PC-3 (cell line): ENCODE measurements at regions not wholly inside any gene's neighbourhood (a gene's known extent, or its start where the extent isn't known, plus 50 kb on each side); places are given as distances from the start of the nearest gene placed in this dataset.

ENCODE experiments used
- ATAC-seq: fragments of 200-7000 bp; cut with Tn5 transposase; 2 replicates; pipeline ENCODE4 v1.9.1; 2020; ENCODE audit warnings: mild to moderate bottlenecking, moderate library complexity
- BruUV-seq: library from RNA; stranded (reverse); fragments of 400-500 nt; replicated peaks from 2 replicates; lab custom pipeline; 2021; lab: Mats Ljungman, UMichigan
- CTCF ChIA-PET: fragments of 300-600 bp; sonication (Branson Sonifier 250); formaldehyde crosslinking; loops from one replicate; lab custom pipeline; 2022; ENCODE audit warnings: antibody characterized with exemption; lab: Charles Lee
- POLR2A ChIA-PET: fragments of 300-600 bp; sonication (Branson Sonifier 250); formaldehyde crosslinking; loops from one replicate; lab custom pipeline; 2022; ENCODE audit warnings: antibody characterized with exemption; ENCODE audit not compliant: unreplicated experiment; lab: Charles Lee
- DNase-seq: peaks from one replicate; pipeline ENCODE4 v3.0.0-alpha.2; 2015
- H2AFZ ChIP-seq: fragments of 300-600 bp; sonication (generic); 2 replicates; pipeline ENCODE4 v1.6.0; 2016; ENCODE audit warnings: antibody characterized with exemption, low read length
- H3F3A ChIP-seq: fragments of 300-600 bp; sonication (generic); one replicate; pipeline ENCODE4 v1.6.0; 2017; ENCODE audit warnings: antibody characterized with exemption, low read length, control low read depth, mild to moderate bottlenecking; ENCODE audit not compliant: unreplicated experiment
- H3K27ac ChIP-seq: fragments of 300-600 bp; sonication (generic); 2 replicates; pipeline ENCODE4 v1.5.1; 2016; ENCODE audit warnings: mild to moderate bottlenecking, low read length
- H3K27me3 ChIP-seq: fragments of 300-600 bp; sonication (generic); 2 replicates; pipeline ENCODE4 v1.6.1; 2016; ENCODE audit warnings: low read length, mixed read lengths
- H3K36me3 ChIP-seq: fragments of 300-600 bp; sonication (generic); 2 replicates; pipeline ENCODE4 v1.6.1; 2016; ENCODE audit warnings: low read depth, mixed run types, low read length, mixed read lengths
- H3K4me1 ChIP-seq: fragments of 300-600 bp; sonication (generic); 2 replicates; pipeline ENCODE4 v1.5.1; 2016; ENCODE audit warnings: low read length; ENCODE audit not compliant: insufficient read depth
- H3K4me2 ChIP-seq: fragments of 300-600 bp; sonication (generic); 2 replicates; pipeline ENCODE4 v1.6.0; 2016; ENCODE audit warnings: low read length
- H3K4me3 ChIP-seq: fragments of 300-600 bp; sonication (generic); 2 replicates; pipeline ENCODE4 v1.5.1; 2016; ENCODE audit warnings: mild to moderate bottlenecking, low read length, mixed read lengths
- H3K79me2 ChIP-seq: fragments of 300-600 bp; sonication (generic); 2 replicates; pipeline ENCODE4 v1.6.1; 2017; ENCODE audit warnings: low read length, mixed read lengths
- H3K9ac ChIP-seq: fragments of 300-600 bp; sonication (generic); 2 replicates; pipeline ENCODE4 v1.6.0; 2016; ENCODE audit warnings: mild to moderate bottlenecking, low read length
- H3K9me2 ChIP-seq: fragments of 300-600 bp; sonication (generic); replicated peaks from 2 replicates; pipeline ENCODE4 v1.6.1; 2016; ENCODE audit warnings: mixed run types, low read length, mixed read lengths
- H3K9me3 ChIP-seq: fragments of 300-600 bp; sonication (generic); 2 replicates; pipeline ENCODE4 v1.6.1; 2016; ENCODE audit warnings: low read length, mixed read lengths
- H4K20me1 ChIP-seq: fragments of 300-600 bp; sonication (generic); 2 replicates; pipeline ENCODE4 v1.6.1; 2016; ENCODE audit warnings: low read length, mixed read lengths
- CTCF ChIP-seq: fragments of 300-600 bp; sonication (generic); conservative IDR thresholded peaks from 2 replicates; pipeline ENCODE4 v1.5.1; 2017; ENCODE audit warnings: antibody characterized with exemption, low read depth, mild to moderate bottlenecking, low read length
- EZH2 ChIP-seq: fragments of 300-600 bp; sonication (generic); IDR thresholded peaks from one replicate; pipeline ENCODE4 v1.6.1; 2017; ENCODE audit warnings: antibody characterized with exemption, mild to moderate bottlenecking, low read length; ENCODE audit not compliant: unreplicated experiment
- EZH2phosphoT487 ChIP-seq: fragments of 300-600 bp; sonication (generic); IDR thresholded peaks from 2 replicates; pipeline ENCODE4 v1.6.1; 2018; ENCODE audit warnings: mild to moderate bottlenecking, antibody characterized with exemption, low read length, borderline replicate concordance
- intact Hi-C: fragments of 100-400 bp; cut with micrococcal nuclease; formaldehyde crosslinking; loops from 2 replicates; pipeline ENCODE4 v1.9.0; 2023

- no peaks in the 10 kb centered on the region for H3K9me3 ChIP-seq
- ChIA-PET CTCF (no interaction called here), POLR2A (no interaction called here)
- H2AFZ ChIP-seq: no peak overlapping the region
- H3K4me3 ChIP-seq: no peak overlapping the region
- no peaks in the 10 kb centered on the region for H3K79me2 ChIP-seq
- no peak for ATAC-seq
- H3K9ac ChIP-seq: no peak overlapping the region
- H3K27me3 ChIP-seq: peaks cover 63% of the 10 kb centered on the region
- no peaks in the 10 kb centered on the region for H3K4me1 ChIP-seq
- DNase-seq: no peak
- H3K36me3 ChIP-seq: no peaks in the 10 kb centered on the region
- no TSS peak for BruUV-seq
- no peaks in the 10 kb centered on the region for H3K9me2 ChIP-seq
- no peak overlapping the region for H3K4me2 ChIP-seq
- no peaks in the 10 kb centered on the region for H3F3A ChIP-seq
- no peaks in the 10 kb centered on the region for H4K20me1 ChIP-seq
- no peak overlapping the region for H3K27ac ChIP-seq
- no peak for TF ChIP-seq EZH2phosphoT487
- TF ChIP-seq EZH2: no peak
- no peak for TF ChIP-seq CTCF
- intact Hi-C loops: no loop called here
Observed at GRCh38 chr9:79962150-79962549, 390.4 kb downstream of the TLE4 start.

DNA sequence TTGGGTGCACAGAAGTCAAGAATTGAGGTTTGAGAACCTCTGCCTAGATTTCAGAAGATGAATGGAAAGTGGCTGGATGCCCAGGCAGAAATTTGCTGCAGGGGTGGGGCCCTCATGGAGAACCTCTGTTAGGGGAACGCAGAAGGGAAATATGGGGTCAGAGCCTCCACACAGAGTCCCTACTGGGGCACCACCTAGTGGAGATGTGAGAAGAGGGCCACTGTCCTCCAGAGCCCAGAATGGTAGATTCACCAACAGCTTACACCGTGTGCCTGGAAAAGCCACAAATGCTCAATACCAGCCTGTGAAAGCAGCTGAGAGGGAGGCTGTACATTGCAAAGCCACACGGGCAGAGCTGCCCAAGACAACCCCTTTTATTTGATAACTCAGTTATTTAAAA lies 383.5 kb downstream of the TLE4 start:
- Histone ChIP-seq H3K9me2 (no peaks in the 10 kb centered on the region), H3K79me2 (no peaks in the 10 kb centered on the region), H3F3A (no peaks in the 10 kb centered on the region), H3K4me1 (no peaks in the 10 kb centered on the region), H3K4me2 (no peak overlapping the region), H3K27ac (no peak overlapping the region), H3K4me3 (no peak overlapping the region), H2AFZ (no peak overlapping the region), H3K27me3 (peaks cover 11% of the 10 kb centered on the region), H4K20me1 (no peaks in the 10 kb centered on the region), H3K9me3 (no peaks in the 10 kb centered on the region), H3K9ac (no peak overlapping the region), H3K36me3 (no peaks in the 10 kb centered on the region)
- intact Hi-C loops: no loop called here
- ATAC-seq: no peak
- no peak for DNase-seq
- POLR2A ChIA-PET: no interaction called here
- CTCF ChIA-PET: interaction anchor here (0.6 kb wide), 1 partner anchor 353 kb away, joined by 6 read pairs; no protein-coding TSS in a partner anchor
- peak; percentile 30; the same call in 1 of the 2 replicates for TF ChIP-seq CTCF
- TF ChIP-seq EZH2: no peak
- no TSS peak for BruUV-seq

DNA sequence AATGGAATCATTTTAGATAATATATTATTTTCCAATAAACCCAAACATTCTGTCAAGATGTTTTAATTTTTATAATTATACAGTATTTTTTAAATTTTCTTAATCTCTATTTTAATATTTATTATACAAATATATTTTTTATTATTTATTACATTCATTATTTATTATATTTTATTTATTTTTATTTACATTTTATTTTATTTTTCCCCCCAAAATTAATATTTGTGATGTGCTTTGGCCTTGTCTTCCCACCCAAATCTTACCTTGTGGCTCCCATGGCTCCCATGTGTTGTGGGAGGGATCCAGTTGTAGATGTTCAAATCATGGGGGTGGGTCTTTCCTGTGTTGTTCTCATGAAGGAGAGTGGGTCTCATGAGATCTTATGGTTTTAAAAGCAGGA lies 382.1 kb downstream of the TLE4 start:
- Histone ChIP-seq H3K27ac (no peak overlapping the region), H3K4me1 (no peaks in the 10 kb centered on the region), H3K9ac (no peak overlapping the region), H3K36me3 (no peaks in the 10 kb centered on the region), H3F3A (no peaks in the 10 kb centered on the region), H4K20me1 (no peaks in the 10 kb centered on the region), H3K9me2 (no peaks in the 10 kb centered on the region), H3K4me3 (no peak overlapping the region), H2AFZ (no peak overlapping the region), H3K4me2 (no peak overlapping the region), H3K79me2 (no peaks in the 10 kb centered on the region), H3K9me3 (no peaks in the 10 kb centered on the region), H3K27me3 (peaks cover 4% of the 10 kb centered on the region; the same call in 1 of the 2 replicates)
- TF ChIP-seq EZH2phosphoT487 (no peak), EZH2 (no peak), CTCF (no peak)
- intact Hi-C loops: no loop called here
- ChIA-PET CTCF (no interaction called here), POLR2A (no interaction called here)
- no TSS peak for BruUV-seq
- DNase-seq (no peak), ATAC-seq (no peak)
